Tibial nerve (tissue), 3 donors: ENCODE measurements at regions not wholly inside any gene's neighbourhood (a gene's known extent, or its start where the extent isn't known, plus 50 kb on each side); places are given as distances from the start of the nearest gene placed in this dataset.

ENCODE experiments used
- CTCF ChIP-seq, 5 experiments: fragments of 200-600 bp in 3 of 5; fragments of 450-650 bp in 2 of 5; sonication (generic) in 3 of 5; IDR thresholded peaks; one replicate each; pipeline ENCODE4 v1.5.1; 2016 to 2019; ENCODE audit warnings: antibody characterized with exemption in 5 of 5, mild to moderate bottlenecking in 3 of 5, moderate library complexity in 2 of 5
- POLR2A ChIP-seq, 2 donors: fragments of 450-650 bp; IDR thresholded peaks; one replicate each; pipeline ENCODE4 v1.6.1; 2017; ENCODE audit warnings: antibody characterized with exemption in 2 of 2, mild to moderate bottlenecking in 2 of 2, moderate library complexity in 2 of 2

GRCh38 chr12:87469295-87469694 lies 559.9 kb downstream of the C12orf50 start:
- TF ChIP-seq CTCF (IDR thresholded peaks at IDR 0.05) (no peak), POLR2A (IDR thresholded peaks at IDR 0.05) (no peak)
